HCT116 (cell line): ENCODE measurements at regions not wholly inside any gene's neighbourhood (a gene's known extent, or its start where the extent isn't known, plus 50 kb on each side); places are given as distances from the start of the nearest gene placed in this dataset.

Experiments
- ATAC-seq: fragments of 200-7000 bp; cut with Tn5 transposase; 2 replicates; pipeline ENCODE4 v1.9.1; 2020; ENCODE audit warnings: mild to moderate bottlenecking, moderate library complexity
- BruUV-seq: library from RNA; stranded (reverse); fragments of 400-500 nt; replicated peaks from 2 replicates; lab custom pipeline; 2021; lab: Mats Ljungman, UMichigan
- CTCF ChIA-PET: fragments of 300-600 bp; sonication (Branson Sonifier 250); formaldehyde crosslinking; loops from one replicate; lab custom pipeline; 2021; ENCODE audit warnings: antibody characterized with exemption; lab: Charles Lee
- POLR2A ChIA-PET: fragments of 300-600, 350-600 bp; sonication (Branson Sonifier 250); formaldehyde crosslinking; loops from one replicate; lab custom pipeline; 2021; ENCODE audit warnings: antibody characterized with exemption; lab: Charles Lee
- RAD21 ChIA-PET, 2 experiments: fragments of 300-600 bp; sonication (Branson Sonifier 250); formaldehyde crosslinking; loops; one replicate each; lab custom pipeline; 2023; ENCODE audit warnings: low total read pairs in 2 of 2; ENCODE audit not compliant: uncharacterized antibody in 2 of 2, unreplicated experiment in 2 of 2, low non-redundant PET in 1 of 2; lab: Charles Lee
- DNase-seq: peaks from one replicate; pipeline ENCODE4 v3.0.0-alpha.2; 2010; ENCODE audit warnings: low read depth, low spot score
- H2AFZ ChIP-seq: fragments of 200-600 bp; shearing (Covaris generic), sonication (generic); 2 replicates; pipeline ENCODE4 v1.6.1; 2017; ENCODE audit warnings: low read depth, mixed run types, mixed read lengths, antibody characterized with exemption, low read length; ENCODE audit not compliant: poor library complexity, severe bottlenecking
- H3K27ac ChIP-seq: 2 replicates; pipeline ENCODE4 v1.5.1; 2012; ENCODE audit warnings: low read depth, low read length
- H3K27me3 ChIP-seq: fragments of 200-600 bp; sonication (generic); 2 replicates; pipeline ENCODE4 v1.6.1; 2016; ENCODE audit warnings: mixed run types, low read length, mixed read lengths; ENCODE audit not compliant: insufficient read depth
- H3K36me3 ChIP-seq, 2 experiments: fragments of 200-500 bp in 1 of 2; fragments of 200-600 bp in 1 of 2; sonication (Bioruptor generic) in 1 of 2; sonication (generic) in 1 of 2; 2 replicates each; pipeline versions ENCODE4 v1.5.1 to v1.6.1; 2014 to 2016; ENCODE audit warnings: low read length in 2 of 2, inconsistent platforms in 1 of 2, mixed read lengths in 1 of 2, mixed run types in 1 of 2; ENCODE audit not compliant: insufficient read depth in 2 of 2, control insufficient read depth in 1 of 2
- H3K4me1 ChIP-seq, 2 experiments: fragments of 200-600 bp in 1 of 2; sonication (generic) in 1 of 2; 2 replicates each; pipeline versions ENCODE4 v1.5.1 to v1.6.1; 2012 to 2017; ENCODE audit warnings: low read length in 2 of 2, inconsistent platforms in 1 of 2, mild to moderate bottlenecking in 1 of 2, mixed read lengths in 1 of 2, mixed run types in 1 of 2, moderate library complexity in 1 of 2; ENCODE audit not compliant: insufficient read depth in 2 of 2, control insufficient read depth in 1 of 2
- H3K4me2 ChIP-seq: fragments of 200-600 bp; sonication (generic); 2 replicates; pipeline ENCODE4 v1.6.1; 2017; ENCODE audit warnings: mixed run types, low read length, mixed read lengths
- H3K4me3 ChIP-seq, 2 experiments: fragments of 200-600 bp in 1 of 2; sonication (generic) in 1 of 2; replicated peaks in 1 of 2; 2 replicates each; pipeline ENCODE4 v1.5.1; 2011 to 2016; ENCODE audit warnings: low read length in 2 of 2, control low read depth in 1 of 2, low read depth in 1 of 2, mild to moderate bottlenecking in 1 of 2, mixed read lengths in 1 of 2, mixed run types in 1 of 2
- H3K79me2 ChIP-seq: fragments of 200-600 bp; sonication (generic); 2 replicates; pipeline ENCODE4 v1.6.1; 2017; ENCODE audit warnings: mild to moderate bottlenecking, mixed run types, low read length, moderate library complexity, mixed read lengths; ENCODE audit not compliant: insufficient read depth
- H3K9ac ChIP-seq: fragments of 200-600 bp; sonication (generic); 2 replicates; pipeline ENCODE4 v1.6.1; 2016; ENCODE audit warnings: low read length, mixed read lengths
- H3K9me2 ChIP-seq: fragments of 200-600 bp; sonication (generic), shearing (Covaris generic); 2 replicates; pipeline ENCODE4 v1.6.1; 2017; ENCODE audit warnings: mixed run types, mild to moderate bottlenecking, moderate library complexity; ENCODE audit not compliant: insufficient read depth
- H3K9me3 ChIP-seq, 2 experiments: fragments of 200-500 bp in 1 of 2; fragments of 200-600 bp in 1 of 2; sonication (Bioruptor generic) in 1 of 2; sonication (generic) in 1 of 2; 2 replicates each; pipeline ENCODE4 v1.6.1; 2014 to 2017; ENCODE audit warnings: low read length in 2 of 2, mixed read lengths in 2 of 2, inconsistent platforms in 1 of 2, low read depth in 1 of 2, mild to moderate bottlenecking in 1 of 2, mixed run types in 1 of 2, moderate library complexity in 1 of 2; ENCODE audit not compliant: control insufficient read depth in 1 of 2, insufficient read depth in 1 of 2
- H4K20me1 ChIP-seq: fragments of 200-600 bp; sonication (generic), shearing (Covaris generic); 2 replicates; pipeline ENCODE4 v1.6.1; 2017; ENCODE audit warnings: mixed run types, mild to moderate bottlenecking, moderate library complexity; ENCODE audit not compliant: insufficient read depth
- CBX3 ChIP-seq: IDR thresholded peaks from 2 replicates; pipeline ENCODE4 v1.6.1; 2012; ENCODE audit warnings: low read depth
- CEBPB ChIP-seq: IDR thresholded peaks from 2 replicates; pipeline ENCODE4 v1.6.1; 2012; ENCODE audit warnings: low read depth
- EGR1 ChIP-seq: IDR thresholded peaks from 2 replicates; pipeline ENCODE4 v1.6.1; 2012; ENCODE audit warnings: low read depth
- EZH2 ChIP-seq: fragments of 200-600 bp; sonication (generic); IDR thresholded peaks from 2 replicates; pipeline ENCODE4 v1.6.1; 2017; ENCODE audit warnings: antibody characterized with exemption, mixed run types
- EZH2phosphoT487 ChIP-seq: fragments of 200-600 bp; IDR thresholded peaks from 2 replicates; pipeline ENCODE4 v1.6.1; 2018; ENCODE audit warnings: antibody characterized with exemption, borderline replicate concordance
- FOSL1 ChIP-seq: IDR thresholded peaks from 2 replicates; pipeline ENCODE4 v1.6.1; 2012; ENCODE audit warnings: low read depth
- JUND ChIP-seq: IDR thresholded peaks from 2 replicates; pipeline ENCODE4 v1.6.1; 2012
- POLR2A ChIP-seq: IDR thresholded peaks from 2 replicates; pipeline ENCODE4 v1.7.0; 2011; ENCODE audit warnings: borderline replicate concordance; ENCODE audit not compliant: insufficient read depth, insufficient read length; ENCODE audit errors: extremely low read depth
- RAD21 ChIP-seq: IDR thresholded peaks from 2 replicates; pipeline ENCODE4 v1.6.1; 2012; ENCODE audit warnings: low read depth, mild to moderate bottlenecking
- SIN3A ChIP-seq: IDR thresholded peaks from 2 replicates; pipeline ENCODE4 v1.6.1; 2012; ENCODE audit warnings: low read depth
- SP1 ChIP-seq: IDR thresholded peaks from 2 replicates; pipeline ENCODE4 v1.6.1; 2012; ENCODE audit warnings: low read depth
- TCF7L2 ChIP-seq: IDR thresholded peaks from 2 replicates; pipeline ENCODE4 v1.7.0; 2011; ENCODE audit warnings: borderline replicate concordance, inconsistent platforms; ENCODE audit not compliant: insufficient read depth, insufficient read length; ENCODE audit errors: extremely low read depth
- YY1 ChIP-seq: IDR thresholded peaks from 2 replicates; pipeline ENCODE4 v1.6.1; 2011; ENCODE audit warnings: low read length, low read depth, moderate library complexity, mild to moderate bottlenecking; ENCODE audit not compliant: insufficient replicate concordance; ENCODE audit errors: extremely low read depth
- ZNF274 ChIP-seq: fragments of 200-500 bp; sonication (Bioruptor generic); IDR thresholded peaks from 2 replicates; pipeline ENCODE4 v1.6.1; 2014; ENCODE audit warnings: mild to moderate bottlenecking, low read depth, low read length, inconsistent platforms
- intact Hi-C: fragments of 100-400 bp; cut with micrococcal nuclease; formaldehyde crosslinking; loops from 2 replicates; pipeline ENCODE4 v1.10.0; 2022
- TF ChIP-seq, protein P1 (sequence below): IDR thresholded peaks from 2 replicates; pipeline ENCODE4 v1.6.1; 2012

DNA sequence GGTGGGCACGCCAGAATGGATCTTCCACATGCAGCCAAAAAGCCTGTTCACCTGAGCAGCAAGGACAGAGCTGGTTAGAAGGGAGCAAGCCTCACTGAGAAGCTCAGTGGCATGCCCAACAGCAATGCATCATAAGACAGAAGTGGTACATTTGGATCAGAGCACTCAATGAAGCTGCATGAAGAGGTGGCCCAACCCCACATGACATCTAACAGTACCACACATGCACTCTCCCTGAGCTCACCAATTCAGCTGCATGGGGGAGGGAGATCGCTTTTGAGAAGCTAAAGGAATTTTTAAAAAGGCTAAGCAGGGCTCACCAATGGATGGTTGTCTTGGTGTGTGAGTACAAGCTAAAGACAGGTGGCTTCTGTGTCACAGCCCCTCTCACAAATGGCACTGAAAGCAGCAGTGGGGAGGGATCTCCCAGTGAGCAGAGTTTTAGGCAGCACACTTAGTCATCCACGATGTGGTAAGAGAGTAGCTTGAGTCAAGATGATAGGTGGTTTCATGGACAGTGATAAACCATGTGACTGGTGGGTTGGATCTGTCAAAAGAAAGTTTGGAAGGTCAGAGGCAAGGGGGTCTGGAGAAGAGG, 166.6 kb upstream of the TAB2 start (continued):
- TF ChIP-seq YY1 (no peak), SP1 (no peak), EZH2phosphoT487 (no peak), EGR1 (no peak), FOSL1 (no peak), CBX3 (no peak), EZH2 (no peak), RAD21 (no peak)

DNA sequence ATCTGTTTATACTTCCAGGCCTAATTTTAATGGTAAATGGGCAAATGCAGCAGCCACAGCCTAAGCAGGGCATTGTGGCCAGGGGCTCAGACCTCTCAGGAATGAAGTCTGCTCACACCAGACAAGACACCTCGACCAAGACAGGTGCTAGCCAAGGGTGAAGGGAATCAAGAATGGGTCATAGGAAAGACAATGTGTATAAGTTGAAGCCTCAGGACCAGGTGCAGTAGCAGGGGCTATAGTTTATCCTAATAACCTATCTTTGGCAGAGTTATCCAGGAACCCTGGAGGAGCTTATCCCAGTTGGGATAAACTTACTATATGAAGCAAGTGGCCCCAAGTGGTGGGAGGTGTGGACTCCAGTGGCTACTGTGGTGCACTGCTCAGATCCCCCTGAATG, 165.0 kb upstream of the TAB2 start:
- H3K36me3 ChIP-seq, result no peaks in the 10 kb centered on the region
- no peak for DNase-seq
- no peak overlapping the region for H3K4me3 ChIP-seq
- no peak overlapping the region for H3K27ac ChIP-seq
- no peak overlapping the region for H2AFZ ChIP-seq
- H3K79me2 ChIP-seq, result no peaks in the 10 kb centered on the region
- ChIA-PET POLR2A (no interaction called here), CTCF (no interaction called here), RAD21 (no interaction called here)
- no peaks in the 10 kb centered on the region for H3K9me3 ChIP-seq
- ATAC-seq, result no peak
- TF ChIP-seq EZH2, result no peak
- no peak for TF ChIP-seq SIN3A
- H4K20me1 ChIP-seq, result no peaks in the 10 kb centered on the region
- no peaks in the 10 kb centered on the region for H3K9me2 ChIP-seq
- no peaks in the 10 kb centered on the region for H3K4me1 ChIP-seq
- no peaks in the 10 kb centered on the region for H3K27me3 ChIP-seq
- no peak overlapping the region for H3K9ac ChIP-seq
- no peak overlapping the region for H3K4me2 ChIP-seq
- intact Hi-C loops, result no loop called here
- BruUV-seq, result no TSS peak

DNA sequence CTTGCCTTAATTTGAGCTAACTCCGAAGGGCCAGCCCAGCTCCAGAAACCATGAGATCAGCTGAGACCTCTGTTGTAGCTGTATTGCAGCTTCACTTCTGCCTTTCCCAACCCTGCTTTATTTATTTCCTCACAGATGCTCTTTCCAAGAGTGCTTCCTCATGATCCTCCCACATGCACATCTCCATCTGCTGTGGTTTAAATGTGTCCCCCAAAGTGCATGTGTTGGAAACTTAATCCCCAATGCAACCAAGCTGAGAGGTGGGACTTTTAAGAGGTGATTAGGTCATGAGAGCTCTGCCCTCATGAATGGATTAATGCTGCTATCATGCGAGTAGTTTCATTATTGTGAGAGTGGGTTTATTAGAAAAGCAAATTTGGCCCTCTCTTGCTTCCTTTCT, 164.4 kb upstream of the TAB2 start:
- no peak overlapping the region for H3K4me2 ChIP-seq
- RAD21 ChIA-PET, result no interaction called here
- no peak for TF ChIP-seq CEBPB
- TF ChIP-seq ZNF274, result no peak
- no peak for TF ChIP-seq JUND
- TF ChIP-seq, protein P1, sequence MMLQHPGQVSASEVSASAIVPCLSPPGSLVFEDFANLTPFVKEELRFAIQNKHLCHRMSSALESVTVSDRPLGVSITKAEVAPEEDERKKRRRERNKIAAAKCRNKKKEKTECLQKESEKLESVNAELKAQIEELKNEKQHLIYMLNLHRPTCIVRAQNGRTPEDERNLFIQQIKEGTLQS, result no peak
- no peak for TF ChIP-seq POLR2A
- no peak for TF ChIP-seq TCF7L2
- H3K27ac ChIP-seq, result no peak overlapping the region
- H3K4me1 ChIP-seq, result no peaks in the 10 kb centered on the region
- H3K79me2 ChIP-seq, result no peaks in the 10 kb centered on the region
- ATAC-seq (no peak), DNase-seq (no peak)
- H3K36me3 ChIP-seq, result no peaks in the 10 kb centered on the region
- intact Hi-C loops, result no loop called here
- BruUV-seq, result no TSS peak
- no peak overlapping the region for H3K9ac ChIP-seq
- POLR2A ChIA-PET, result no interaction called here
- no peak overlapping the region for H3K4me3 ChIP-seq
- H3K9me2 ChIP-seq, result no peaks in the 10 kb centered on the region
- H2AFZ ChIP-seq, result no peak overlapping the region
- no peaks in the 10 kb centered on the region for H3K9me3 ChIP-seq
- CTCF ChIA-PET, result no interaction called here
- H3K27me3 ChIP-seq, result no peaks in the 10 kb centered on the region
- H4K20me1 ChIP-seq, result no peaks in the 10 kb centered on the region
